Urothelium cell line (cell line): ENCODE measurements at regions not wholly inside any gene's neighbourhood (a gene's known extent, or its start where the extent isn't known, plus 50 kb on each side); places are given as distances from the start of the nearest gene placed in this dataset.
"Not testable (repeated sequence)": the region's sequence is repeated elsewhere in the genome, so short reads cannot be mapped to it uniquely, and the experiment has no call there.

ENCODE experiments used
- DNase-seq: peaks from one replicate; pipeline ENCODE4 v3.0.0; 2011; ENCODE audit warnings: low spot score, mixed read lengths
- FAIRE-seq: peaks from 2 replicates; lab custom pipeline; 2011; peaks lifted over from hg19 to GRCh38; lab: Jason Lieb, UNC

GRCh38 chr20:7734216-7734615 is 206.0 kb downstream of the HAO1 start:
- DNase-seq, result no peak
- FAIRE-seq, result no peak

DNA sequence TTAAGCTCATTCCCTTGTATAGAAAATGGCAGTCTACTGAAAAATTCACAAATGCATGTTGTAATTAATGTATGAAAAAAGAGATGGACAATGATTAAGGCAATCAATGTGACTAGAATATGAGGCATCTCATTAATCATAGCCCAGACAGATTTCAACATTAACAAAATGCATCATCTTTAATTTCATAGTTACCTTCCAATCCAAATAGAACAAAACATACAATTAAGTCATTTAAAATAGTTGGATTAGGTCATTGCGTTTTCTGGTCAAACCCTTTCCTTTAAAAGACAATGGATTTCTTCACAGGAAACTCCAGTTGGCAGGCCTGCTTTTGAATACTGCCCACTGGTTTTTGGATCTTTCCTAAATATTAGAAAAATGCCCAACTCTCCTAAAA is 203.9 kb downstream of the HAO1 start:
- no peak for FAIRE-seq
- no peak for DNase-seq

DNA sequence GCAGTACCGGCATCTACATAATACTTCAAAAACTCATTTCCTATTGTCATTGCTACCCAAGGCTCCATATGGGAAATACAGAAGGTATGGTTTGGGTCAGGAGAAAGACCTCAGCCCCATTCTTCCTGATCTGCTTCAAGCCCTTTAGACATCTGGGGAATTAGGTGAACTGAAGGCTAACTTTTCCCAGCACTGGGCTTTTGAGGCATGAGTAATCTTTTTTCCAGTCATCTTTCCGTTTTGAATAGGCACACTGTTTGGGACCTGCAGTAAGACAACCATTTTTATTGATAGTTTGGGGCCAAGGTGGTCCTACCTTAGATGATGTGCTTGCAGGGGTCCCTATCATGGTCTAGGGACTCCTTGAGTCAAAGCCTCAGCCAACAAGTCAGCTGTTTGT is 198.4 kb downstream of the HAO1 start:
- no peak for DNase-seq
- FAIRE-seq, result no peak

GRCh38 chr20:7742479-7742878 is 197.8 kb downstream of the HAO1 start:
- FAIRE-seq (no peak), DNase-seq (peak; percentile 38)

- peak; percentile 35 for DNase-seq
These were observed 195.8 kb downstream of the HAO1 start for GRCh38 chr20:7744411-7744810.

GRCh38 chr20:7748624-7749023 is 191.6 kb downstream of the HAO1 start:
- no peak for DNase-seq
- no peak for FAIRE-seq

More at GRCh38 chr20:7744411-7744810, 195.8 kb downstream of the HAO1 start:
- no peak for FAIRE-seq

GRCh38 chr20:7754102-7754501 is 186.2 kb downstream of the HAO1 start:
- DNase-seq (no peak), FAIRE-seq (no peak)

- FAIRE-seq (no peak), DNase-seq (no peak)
These were observed 181.9 kb downstream of the HAO1 start for GRCh38 chr20:7758406-7758805.

DNA sequence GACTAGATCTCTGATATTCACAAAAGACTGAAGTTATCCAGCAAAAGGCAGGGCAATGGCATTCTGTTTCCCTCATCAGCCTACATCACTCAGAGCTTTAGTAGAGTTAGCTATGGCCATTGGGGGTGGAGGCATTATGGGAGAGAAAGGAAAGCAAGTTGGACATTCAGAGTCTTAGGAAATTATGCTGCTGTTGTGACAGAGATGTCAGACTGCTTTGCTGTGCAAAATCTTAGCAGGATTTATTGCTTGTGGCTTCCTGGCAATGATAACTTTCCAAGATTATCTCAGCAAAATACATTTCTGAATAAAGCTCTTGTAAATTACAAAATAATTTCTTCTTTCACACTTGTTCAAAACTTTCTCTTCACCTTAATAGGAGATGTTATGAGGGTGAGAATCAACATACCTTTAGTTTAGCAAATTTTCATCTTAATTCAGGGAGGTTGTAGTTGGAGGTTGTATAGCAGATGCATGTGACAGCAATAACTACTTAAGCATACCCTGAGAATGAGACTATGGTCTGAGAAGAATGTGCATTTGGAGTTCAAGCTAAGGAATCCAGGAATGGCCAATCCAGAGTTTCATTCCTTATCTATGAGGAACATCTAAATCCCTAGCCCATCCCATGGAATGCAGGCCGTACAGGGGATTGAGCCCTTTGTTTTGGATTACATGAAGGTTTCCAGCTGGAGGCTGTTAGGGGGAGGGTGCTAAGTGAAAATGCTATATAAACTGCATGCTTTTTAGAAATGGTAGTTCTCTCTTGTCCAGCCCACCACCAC is 179.8 kb downstream of the HAO1 start:
- DNase-seq (no peak), FAIRE-seq (no peak)

- FAIRE-seq, result no peak
These were observed 175.0 kb downstream of the HAO1 start for GRCh38 chr20:7765221-7765620.

DNA sequence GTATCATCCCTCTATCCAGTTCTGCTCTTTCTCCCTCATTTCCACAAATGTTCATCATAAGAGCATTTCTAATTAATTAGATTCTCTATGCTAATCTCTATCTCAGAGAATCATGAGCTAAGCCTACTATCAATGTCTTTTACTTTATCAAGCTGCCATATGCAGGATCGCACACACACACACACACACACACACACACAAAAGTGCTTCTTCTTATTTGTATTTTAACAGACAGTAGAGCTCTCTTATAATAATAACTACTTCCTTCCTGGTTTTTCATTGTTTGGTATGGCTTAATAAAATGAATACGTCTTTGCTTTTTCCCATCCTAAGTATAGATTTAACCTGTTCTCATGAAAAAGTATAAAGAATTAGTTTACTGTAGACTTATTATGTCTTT is 170.2 kb downstream of the HAO1 start:
- FAIRE-seq (no peak), DNase-seq (no peak)

More at GRCh38 chr20:7765221-7765620, 175.0 kb downstream of the HAO1 start:
- no peak for DNase-seq

GRCh38 chr20:7770578-7770977 is 169.7 kb downstream of the HAO1 start:
- FAIRE-seq (no peak), DNase-seq (no peak)

- DNase-seq, result peak; percentile 45
- FAIRE-seq, result no peak
These were observed 167.9 kb downstream of the HAO1 start for GRCh38 chr20:7772371-7772770.

- FAIRE-seq, result no peak
These were observed 166.7 kb downstream of the HAO1 start for GRCh38 chr20:7773511-7773910.

GRCh38 chr20:7775072-7775471 is 165.2 kb downstream of the HAO1 start:
- FAIRE-seq (no peak), DNase-seq (no peak)

More at GRCh38 chr20:7773511-7773910, 166.7 kb downstream of the HAO1 start:
- DNase-seq, result no peak

DNA sequence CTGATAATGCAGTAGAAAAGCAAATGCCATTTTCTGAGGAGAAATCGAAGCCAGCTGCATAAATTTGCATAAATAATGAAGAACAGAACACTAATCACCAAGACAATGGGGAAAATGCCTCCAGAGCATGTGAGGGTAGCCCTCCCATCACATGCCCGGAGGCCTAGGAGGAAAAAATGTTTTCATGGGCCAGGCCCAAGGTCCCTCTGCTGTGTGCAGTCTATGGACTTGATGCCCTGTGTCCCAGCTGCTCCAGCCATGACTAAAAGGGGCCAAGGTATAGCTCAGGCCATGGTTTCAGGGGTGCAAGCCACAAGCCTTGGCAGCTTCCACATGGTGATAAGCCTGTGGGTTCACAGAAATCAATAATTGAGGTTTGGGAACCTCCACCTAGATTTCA is 164.1 kb downstream of the HAO1 start:
- DNase-seq (no peak), FAIRE-seq (no peak)

DNA sequence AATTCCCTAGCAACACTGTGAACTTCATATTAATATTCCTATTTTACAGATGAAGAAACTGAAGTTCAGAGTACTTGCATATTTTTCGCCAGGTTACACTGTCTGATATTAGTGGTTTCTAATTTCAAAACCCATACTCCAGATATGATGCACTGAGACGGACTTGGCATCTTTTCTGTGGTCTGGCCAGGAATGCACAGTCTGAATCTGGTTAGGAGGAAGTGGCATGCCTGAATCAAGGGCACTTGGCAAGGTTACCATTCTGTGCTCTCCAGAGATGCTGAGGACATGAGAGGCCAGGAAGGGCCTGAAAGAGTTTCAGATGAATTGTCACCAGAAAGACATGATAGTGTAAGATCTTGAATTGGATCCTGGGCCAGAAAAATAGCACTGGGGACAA is 150.1 kb downstream of the HAO1 start:
- DNase-seq (peak; percentile 71), FAIRE-seq (no peak)

- FAIRE-seq, result no peak
These were observed 147.9 kb downstream of the HAO1 start for GRCh38 chr20:7792150-7792869.

GRCh38 chr20:7798176-7798575 is 142.1 kb downstream of the HAO1 start:
- FAIRE-seq, result no peak
- DNase-seq, result no peak

More at GRCh38 chr20:7792150-7792869, 147.9 kb downstream of the HAO1 start:
- DNase-seq, result no peak

DNA sequence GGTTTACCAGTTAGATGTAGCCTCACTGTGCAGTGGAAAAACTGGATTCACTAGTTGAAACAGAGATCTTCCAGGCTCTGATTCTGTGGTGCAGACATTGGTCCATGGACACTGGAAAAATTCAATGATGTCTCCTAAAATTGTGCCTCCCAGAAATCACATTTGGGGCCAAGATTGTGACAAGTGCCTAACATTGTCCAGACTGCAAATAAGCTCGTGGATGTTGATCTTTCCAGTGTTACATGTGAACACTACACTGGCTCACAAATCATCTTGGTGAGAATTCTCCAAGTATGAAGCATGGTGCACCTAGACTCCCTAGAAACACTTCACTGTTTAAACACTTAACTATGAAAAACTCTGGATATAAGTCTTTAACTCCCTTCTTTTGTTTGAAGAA is 140.4 kb downstream of the HAO1 start:
- FAIRE-seq, result no peak
- no peak for DNase-seq

- not testable (repeated sequence) for DNase-seq, FAIRE-seq
These were observed 136.7 kb downstream of the HAO1 start for GRCh38 chr20:7803411-7804151.
